ENCODE measurements at regions not wholly inside any gene's neighbourhood (a gene's known extent, or its start where the extent isn't known, plus 50 kb on each side); places are given as distances from the start of the nearest gene placed in this dataset.

DNA sequence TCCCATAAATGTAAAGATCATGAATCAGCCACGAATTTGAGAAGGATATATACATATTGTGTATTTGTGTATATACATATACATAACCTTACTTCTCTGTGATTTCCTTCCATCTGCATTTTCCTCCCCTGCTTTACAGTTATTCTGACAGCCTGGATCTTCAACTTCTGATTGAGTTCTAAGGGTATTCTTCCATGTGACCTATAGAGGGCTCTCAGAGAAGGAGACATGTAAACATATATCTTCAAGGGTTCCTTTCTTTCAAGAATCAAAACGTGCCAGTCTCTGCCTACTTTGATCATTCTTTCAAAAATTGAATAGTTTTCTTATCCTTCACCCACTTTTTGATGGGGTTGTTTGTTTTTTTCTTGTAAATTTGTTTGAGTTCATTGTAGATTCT, 453.7 kb upstream of the POT1 start:
- no peaks in the 10 kb centered on the region; the same call in 2 of the 3 replicates for H3K9me3 ChIP-seq
- 2% methylated on average over 2 of the region's 2 CpGs for WGBS (ENCODE audit: missing lambda C conversion rate)
- no peak for DNase-seq (ENCODE audit: low read depth in 1 of 2, low spot score in 1 of 2)
- no peak for ATAC-seq
- TF ChIP-seq HEYL (CRISPR knock-in tag; IDR thresholded peaks at IDR 0.05) (no peak), NFE2L2 (conservative IDR thresholded peaks at IDR 0.05; ENCODE audit: low read length) (no peak), ZNF302 (CRISPR knock-in tag; IDR thresholded peaks at IDR 0.05) (no peak), PHF8 (IDR thresholded peaks at IDR 0.05; ENCODE audit: borderline replicate concordance, low read depth) (no peak), EHMT2 (IDR thresholded peaks at IDR 0.05; ENCODE audit: low read depth) (no peak), MYC (IDR thresholded peaks at IDR 0.05; ENCODE audit: borderline replicate concordance, low read length) (no peak), SMC3 (IDR thresholded peaks at IDR 0.05) (no peak), POLR2AphosphoS2 (conservative IDR thresholded peaks at IDR 0.05; ENCODE audit: low read length) (no peak), TFCP2L1 (CRISPR knock-in tag; IDR thresholded peaks at IDR 0.05) (no peak), HOXB13 (CRISPR knock-in tag; IDR thresholded peaks at IDR 0.05; ENCODE audit: low read depth) (no peak), FOXS1 (CRISPR knock-in tag; IDR thresholded peaks at IDR 0.05) (no peak), RNF2 (IDR thresholded peaks at IDR 0.05; ENCODE audit: borderline replicate concordance, low read depth) (no peak), KDM5A (IDR thresholded peaks at IDR 0.05) (no peak)
- TF ChIP-seq, protein P1, sequence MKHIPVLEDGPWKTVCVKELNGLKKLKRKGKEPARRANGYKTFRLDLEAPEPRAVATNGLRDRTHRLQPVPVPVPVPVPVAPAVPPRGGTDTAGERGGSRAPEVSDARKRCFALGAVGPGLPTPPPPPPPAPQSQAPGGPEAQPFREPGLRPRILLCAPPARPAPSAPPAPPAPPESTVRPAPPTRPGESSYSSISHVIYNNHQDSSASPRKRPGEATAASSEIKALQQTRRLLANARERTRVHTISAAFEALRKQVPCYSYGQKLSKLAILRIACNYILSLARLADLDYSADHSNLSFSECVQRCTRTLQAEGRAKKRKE (CRISPR knock-in tag; IDR thresholded peaks at IDR 0.05; ENCODE audit: low read depth), result no peak
- H3K4me2 ChIP-seq, result no peak overlapping the region
- H3K27ac ChIP-seq, result no peak overlapping the region
- H3K4me3 ChIP-seq, result no peak overlapping the region
- H3K4me1 ChIP-seq, result no peaks in the 10 kb centered on the region
- ChIA-PET CTCF (no interaction called here), POLR2A (no interaction called here)
- no peak for FAIRE-seq

DNA sequence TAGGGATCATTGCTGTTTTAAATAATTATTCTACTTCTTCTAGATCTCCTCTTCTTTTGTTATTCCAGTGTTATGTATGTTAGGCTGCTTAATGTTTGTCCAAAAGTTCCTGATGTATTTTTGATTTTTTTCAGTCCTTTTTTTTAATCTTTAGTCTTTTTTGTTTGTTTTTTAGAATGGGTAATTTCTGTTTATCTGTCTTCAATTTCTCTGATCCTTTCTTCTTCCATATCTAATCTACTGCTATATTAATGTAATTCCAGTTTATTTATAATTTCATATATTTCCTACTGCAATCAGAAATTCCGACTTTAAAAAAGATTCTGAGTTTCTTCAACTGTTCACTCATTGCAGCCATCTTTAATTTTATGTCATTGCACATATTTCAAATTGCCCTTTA, 452.8 kb upstream of the POT1 start:
- ATAC-seq (no peak), FAIRE-seq (no peak), DNase-seq (ENCODE audit: low read depth in 1 of 2, low spot score in 1 of 2) (no peak)
- CTCF ChIA-PET, result no interaction called here
- Histone ChIP-seq H3K27ac (no peak overlapping the region), H3K9me3 (no peaks in the 10 kb centered on the region; the same call in 2 of the 3 replicates), H3K4me3 (no peak overlapping the region), H3K4me1 (no peaks in the 10 kb centered on the region), H3K4me2 (no peak overlapping the region)
- POLR2A ChIA-PET, result no interaction called here
- TF ChIP-seq MAZ (IDR thresholded peaks at IDR 0.05; ENCODE audit: borderline replicate concordance, low read depth, low read length), result no peak
- no peak for TF ChIP-seq POLR2A (IDR thresholded peaks at IDR 0.05; ENCODE audit: low read length)
- no peak for TF ChIP-seq RNF2 (IDR thresholded peaks at IDR 0.05; ENCODE audit: borderline replicate concordance, low read depth)
- no peak for TF ChIP-seq JUN (IDR thresholded peaks at IDR 0.05)
- TF ChIP-seq PHF8 (IDR thresholded peaks at IDR 0.05; ENCODE audit: borderline replicate concordance, low read depth), result no peak
- TF ChIP-seq, protein P2, sequence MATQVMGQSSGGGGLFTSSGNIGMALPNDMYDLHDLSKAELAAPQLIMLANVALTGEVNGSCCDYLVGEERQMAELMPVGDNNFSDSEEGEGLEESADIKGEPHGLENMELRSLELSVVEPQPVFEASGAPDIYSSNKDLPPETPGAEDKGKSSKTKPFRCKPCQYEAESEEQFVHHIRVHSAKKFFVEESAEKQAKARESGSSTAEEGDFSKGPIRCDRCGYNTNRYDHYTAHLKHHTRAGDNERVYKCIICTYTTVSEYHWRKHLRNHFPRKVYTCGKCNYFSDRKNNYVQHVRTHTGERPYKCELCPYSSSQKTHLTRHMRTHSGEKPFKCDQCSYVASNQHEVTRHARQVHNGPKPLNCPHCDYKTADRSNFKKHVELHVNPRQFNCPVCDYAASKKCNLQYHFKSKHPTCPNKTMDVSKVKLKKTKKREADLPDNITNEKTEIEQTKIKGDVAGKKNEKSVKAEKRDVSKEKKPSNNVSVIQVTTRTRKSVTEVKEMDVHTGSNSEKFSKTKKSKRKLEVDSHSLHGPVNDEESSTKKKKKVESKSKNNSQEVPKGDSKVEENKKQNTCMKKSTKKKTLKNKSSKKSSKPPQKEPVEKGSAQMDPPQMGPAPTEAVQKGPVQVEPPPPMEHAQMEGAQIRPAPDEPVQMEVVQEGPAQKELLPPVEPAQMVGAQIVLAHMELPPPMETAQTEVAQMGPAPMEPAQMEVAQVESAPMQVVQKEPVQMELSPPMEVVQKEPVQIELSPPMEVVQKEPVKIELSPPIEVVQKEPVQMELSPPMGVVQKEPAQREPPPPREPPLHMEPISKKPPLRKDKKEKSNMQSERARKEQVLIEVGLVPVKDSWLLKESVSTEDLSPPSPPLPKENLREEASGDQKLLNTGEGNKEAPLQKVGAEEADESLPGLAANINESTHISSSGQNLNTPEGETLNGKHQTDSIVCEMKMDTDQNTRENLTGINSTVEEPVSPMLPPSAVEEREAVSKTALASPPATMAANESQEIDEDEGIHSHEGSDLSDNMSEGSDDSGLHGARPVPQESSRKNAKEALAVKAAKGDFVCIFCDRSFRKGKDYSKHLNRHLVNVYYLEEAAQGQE (IDR thresholded peaks at IDR 0.05), result no peak
- no peak for TF ChIP-seq MYC (IDR thresholded peaks at IDR 0.05; ENCODE audit: borderline replicate concordance, low read length)
- TF ChIP-seq NPAS2 (CRISPR knock-in tag; IDR thresholded peaks at IDR 0.05; ENCODE audit: borderline replicate concordance), result no peak
- no peak for TF ChIP-seq CHD4 (IDR thresholded peaks at IDR 0.05; ENCODE audit: borderline replicate concordance)
- TF ChIP-seq EHF (CRISPR knock-in tag; IDR thresholded peaks at IDR 0.05), result no peak
- 2% methylated on average over 1 of the region's 1 CpG for WGBS (ENCODE audit: missing lambda C conversion rate)

DNA sequence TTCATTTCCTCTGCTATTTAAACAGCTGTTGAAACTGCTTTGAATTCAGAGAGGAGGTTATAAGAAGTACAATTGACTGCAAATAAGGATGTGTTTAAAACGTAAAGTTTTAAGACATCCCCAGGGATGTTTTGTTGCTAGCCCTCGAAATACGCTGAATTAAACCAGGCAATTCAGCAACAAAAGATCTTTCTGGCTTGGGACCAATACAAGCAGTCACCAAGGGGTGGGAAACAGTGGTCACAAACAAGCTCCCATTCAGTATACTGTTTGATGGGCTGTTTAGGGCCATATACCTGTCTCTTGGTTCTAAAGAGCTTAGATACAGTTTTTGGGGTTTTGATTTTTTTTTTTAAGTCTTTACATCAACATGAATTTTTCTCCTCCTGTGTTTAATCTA, 446.3 kb upstream of the POT1 start:
- FAIRE-seq, result no peak
- no peak for ATAC-seq
- ChIA-PET POLR2A (no interaction called here), CTCF (no interaction called here)
- WGBS (ENCODE audit: missing lambda C conversion rate), result 0% methylated on average over 3 of the region's 3 CpGs
- Histone ChIP-seq H3K27ac (no peak overlapping the region), H3K4me1 (no peaks in the 10 kb centered on the region), H3K9me3 (no peaks in the 10 kb centered on the region), H3K4me2 (no peak overlapping the region), H3K4me3 (no peak overlapping the region)
- TF ChIP-seq, protein P3, sequence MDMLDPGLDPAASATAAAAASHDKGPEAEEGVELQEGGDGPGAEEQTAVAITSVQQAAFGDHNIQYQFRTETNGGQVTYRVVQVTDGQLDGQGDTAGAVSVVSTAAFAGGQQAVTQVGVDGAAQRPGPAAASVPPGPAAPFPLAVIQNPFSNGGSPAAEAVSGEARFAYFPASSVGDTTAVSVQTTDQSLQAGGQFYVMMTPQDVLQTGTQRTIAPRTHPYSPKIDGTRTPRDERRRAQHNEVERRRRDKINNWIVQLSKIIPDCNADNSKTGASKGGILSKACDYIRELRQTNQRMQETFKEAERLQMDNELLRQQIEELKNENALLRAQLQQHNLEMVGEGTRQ (IDR thresholded peaks at IDR 0.05), result no peak
- no peak for TF ChIP-seq MAZ (IDR thresholded peaks at IDR 0.05; ENCODE audit: borderline replicate concordance, low read depth, low read length)
- TF ChIP-seq JUN (IDR thresholded peaks at IDR 0.05), result no peak
- no peak for TF ChIP-seq POLR2AphosphoS2 (conservative IDR thresholded peaks at IDR 0.05; ENCODE audit: low read length)
- TF ChIP-seq EHMT2 (IDR thresholded peaks at IDR 0.05; ENCODE audit: low read depth), result no peak
- no peak for TF ChIP-seq ZFP36 (IDR thresholded peaks at IDR 0.05; ENCODE audit: borderline replicate concordance, partially characterized antibody)
- no peak for TF ChIP-seq BHLHE40 (IDR thresholded peaks at IDR 0.05; ENCODE audit: low read depth, low read length)
- TF ChIP-seq, protein P4, sequence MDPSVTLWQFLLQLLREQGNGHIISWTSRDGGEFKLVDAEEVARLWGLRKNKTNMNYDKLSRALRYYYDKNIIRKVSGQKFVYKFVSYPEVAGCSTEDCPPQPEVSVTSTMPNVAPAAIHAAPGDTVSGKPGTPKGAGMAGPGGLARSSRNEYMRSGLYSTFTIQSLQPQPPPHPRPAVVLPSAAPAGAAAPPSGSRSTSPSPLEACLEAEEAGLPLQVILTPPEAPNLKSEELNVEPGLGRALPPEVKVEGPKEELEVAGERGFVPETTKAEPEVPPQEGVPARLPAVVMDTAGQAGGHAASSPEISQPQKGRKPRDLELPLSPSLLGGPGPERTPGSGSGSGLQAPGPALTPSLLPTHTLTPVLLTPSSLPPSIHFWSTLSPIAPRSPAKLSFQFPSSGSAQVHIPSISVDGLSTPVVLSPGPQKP (IDR thresholded peaks at IDR 0.05; ENCODE audit: low read depth, low read length), result no peak
- no peak for TF ChIP-seq EP300 (IDR thresholded peaks at IDR 0.05)
- no peak for TF ChIP-seq HDAC2 (IDR thresholded peaks at IDR 0.05)
- TF ChIP-seq NR3C1 (IDR thresholded peaks at IDR 0.05), result no peak
- no peak for TF ChIP-seq EHF (CRISPR knock-in tag; IDR thresholded peaks at IDR 0.05)
- TF ChIP-seq SMC3 (IDR thresholded peaks at IDR 0.05), result no peak
- DNase-seq (ENCODE audit: low read depth in 1 of 2, low spot score in 1 of 2), result no peak
